Neural progenitor cell (in vitro differentiated cells): ENCODE measurements at regions not wholly inside any gene's neighbourhood (a gene's known extent, or its start where the extent isn't known, plus 50 kb on each side); places are given as distances from the start of the nearest gene placed in this dataset.

Experiments
- EZH2phosphoT487 ChIP-seq: fragments of 200-600 bp; sonication (generic); IDR thresholded peaks from 2 replicates; pipeline ENCODE4 v1.6.1; 2017; ENCODE audit warnings: antibody characterized with exemption
- TF ChIP-seq, protein P1 (sequence below): fragments of 200-600 bp; sonication (generic); IDR thresholded peaks from 2 replicates; pipeline ENCODE4 v1.5.1; 2017; ENCODE audit warnings: antibody characterized with exemption, mild to moderate bottlenecking

DNA sequence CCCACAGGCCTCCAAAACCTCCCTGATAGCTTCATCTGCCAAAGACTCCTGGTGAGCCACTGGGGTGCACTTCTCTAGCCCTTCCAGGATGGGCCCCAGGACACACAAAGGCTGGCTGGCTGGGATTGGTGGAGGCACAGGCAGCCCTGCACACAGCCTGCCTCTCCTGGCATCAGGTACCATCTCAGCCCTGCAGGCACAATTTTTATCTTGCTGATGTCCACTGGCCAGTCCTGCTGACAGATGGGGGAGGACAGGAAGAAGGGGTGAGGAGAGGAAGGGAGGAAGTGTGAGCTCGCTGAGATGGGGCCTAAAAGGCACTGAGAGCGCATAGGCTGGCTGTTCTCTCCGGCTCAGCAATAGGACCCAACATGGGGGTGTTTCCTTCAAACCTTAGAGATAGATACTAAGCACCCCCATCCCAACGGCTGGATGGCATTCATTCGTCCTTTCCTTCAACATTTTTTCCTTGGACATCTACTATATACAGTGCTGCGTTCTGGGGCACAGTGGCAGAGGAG is 92.7 kb downstream of the PJA1 start:
- TF ChIP-seq, protein P1, sequence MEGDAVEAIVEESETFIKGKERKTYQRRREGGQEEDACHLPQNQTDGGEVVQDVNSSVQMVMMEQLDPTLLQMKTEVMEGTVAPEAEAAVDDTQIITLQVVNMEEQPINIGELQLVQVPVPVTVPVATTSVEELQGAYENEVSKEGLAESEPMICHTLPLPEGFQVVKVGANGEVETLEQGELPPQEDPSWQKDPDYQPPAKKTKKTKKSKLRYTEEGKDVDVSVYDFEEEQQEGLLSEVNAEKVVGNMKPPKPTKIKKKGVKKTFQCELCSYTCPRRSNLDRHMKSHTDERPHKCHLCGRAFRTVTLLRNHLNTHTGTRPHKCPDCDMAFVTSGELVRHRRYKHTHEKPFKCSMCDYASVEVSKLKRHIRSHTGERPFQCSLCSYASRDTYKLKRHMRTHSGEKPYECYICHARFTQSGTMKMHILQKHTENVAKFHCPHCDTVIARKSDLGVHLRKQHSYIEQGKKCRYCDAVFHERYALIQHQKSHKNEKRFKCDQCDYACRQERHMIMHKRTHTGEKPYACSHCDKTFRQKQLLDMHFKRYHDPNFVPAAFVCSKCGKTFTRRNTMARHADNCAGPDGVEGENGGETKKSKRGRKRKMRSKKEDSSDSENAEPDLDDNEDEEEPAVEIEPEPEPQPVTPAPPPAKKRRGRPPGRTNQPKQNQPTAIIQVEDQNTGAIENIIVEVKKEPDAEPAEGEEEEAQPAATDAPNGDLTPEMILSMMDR: no peak
- TF ChIP-seq EZH2phosphoT487: no peak
